ENCODE measurements at regions not wholly inside any gene's neighbourhood (a gene's known extent, or its start where the extent isn't known, plus 50 kb on each side); places are given as distances from the start of the nearest gene placed in this dataset.

DNA sequence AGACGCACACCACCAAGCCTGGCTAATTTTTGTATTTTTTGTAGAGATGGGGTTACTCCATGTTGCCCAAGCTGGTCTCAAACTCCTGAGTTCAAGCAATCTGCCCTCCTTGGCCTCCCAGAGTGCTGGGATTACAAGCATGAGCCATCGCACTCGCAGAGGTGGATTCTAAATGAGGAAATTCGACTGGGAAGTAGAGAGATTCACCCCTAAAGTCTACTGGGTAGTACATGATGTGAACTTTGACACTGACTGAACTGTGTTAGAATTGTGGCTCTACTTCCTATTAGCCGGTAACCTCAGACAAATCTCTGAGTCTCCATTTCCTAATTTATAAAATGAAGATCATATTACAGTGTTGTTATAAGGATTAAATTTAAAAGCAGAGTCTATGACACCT lies 276.0 kb upstream of the NR5A2 start:
- Histone ChIP-seq H3K27me3 (ENCODE audit: control insufficient read depth, insufficient read depth, low read length) (peaks cover 2% of the 10 kb centered on the region), H3K27ac (ENCODE audit: low read depth in 2 of 2, low read length in 2 of 2) (no peak overlapping the region), H3K4me3 (ENCODE audit: low read length in 3 of 3) (no peak overlapping the region), H3K9me3 (ENCODE audit: control insufficient read depth in 2 of 3, insufficient read depth in 1 of 3, low read length in 3 of 3) (peaks cover 0 to 2% (median 0%) of the 10 kb centered on the region in 3 donors), H3K4me1 (ENCODE audit: control insufficient read depth in 2 of 3, insufficient read depth in 2 of 3, low read depth in 1 of 3, low read length in 3 of 3) (no peaks in the 10 kb centered on the region), H3K9ac (ENCODE audit: low read length in 3 of 3) (no peak overlapping the region), H3K36me3 (ENCODE audit: control insufficient read depth in 2 of 3, insufficient read depth in 3 of 3, low read length in 3 of 3) (no peaks in the 10 kb centered on the region)
- TF ChIP-seq, protein P1, sequence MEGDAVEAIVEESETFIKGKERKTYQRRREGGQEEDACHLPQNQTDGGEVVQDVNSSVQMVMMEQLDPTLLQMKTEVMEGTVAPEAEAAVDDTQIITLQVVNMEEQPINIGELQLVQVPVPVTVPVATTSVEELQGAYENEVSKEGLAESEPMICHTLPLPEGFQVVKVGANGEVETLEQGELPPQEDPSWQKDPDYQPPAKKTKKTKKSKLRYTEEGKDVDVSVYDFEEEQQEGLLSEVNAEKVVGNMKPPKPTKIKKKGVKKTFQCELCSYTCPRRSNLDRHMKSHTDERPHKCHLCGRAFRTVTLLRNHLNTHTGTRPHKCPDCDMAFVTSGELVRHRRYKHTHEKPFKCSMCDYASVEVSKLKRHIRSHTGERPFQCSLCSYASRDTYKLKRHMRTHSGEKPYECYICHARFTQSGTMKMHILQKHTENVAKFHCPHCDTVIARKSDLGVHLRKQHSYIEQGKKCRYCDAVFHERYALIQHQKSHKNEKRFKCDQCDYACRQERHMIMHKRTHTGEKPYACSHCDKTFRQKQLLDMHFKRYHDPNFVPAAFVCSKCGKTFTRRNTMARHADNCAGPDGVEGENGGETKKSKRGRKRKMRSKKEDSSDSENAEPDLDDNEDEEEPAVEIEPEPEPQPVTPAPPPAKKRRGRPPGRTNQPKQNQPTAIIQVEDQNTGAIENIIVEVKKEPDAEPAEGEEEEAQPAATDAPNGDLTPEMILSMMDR (IDR thresholded peaks at IDR 0.05; ENCODE audit: borderline replicate concordance, extremely low read depth, insufficient read depth), result no peak
- intact Hi-C loops (cut with DNase I), result no loop called here
- FAIRE-seq (no peak), DNase-seq (no peak)

DNA sequence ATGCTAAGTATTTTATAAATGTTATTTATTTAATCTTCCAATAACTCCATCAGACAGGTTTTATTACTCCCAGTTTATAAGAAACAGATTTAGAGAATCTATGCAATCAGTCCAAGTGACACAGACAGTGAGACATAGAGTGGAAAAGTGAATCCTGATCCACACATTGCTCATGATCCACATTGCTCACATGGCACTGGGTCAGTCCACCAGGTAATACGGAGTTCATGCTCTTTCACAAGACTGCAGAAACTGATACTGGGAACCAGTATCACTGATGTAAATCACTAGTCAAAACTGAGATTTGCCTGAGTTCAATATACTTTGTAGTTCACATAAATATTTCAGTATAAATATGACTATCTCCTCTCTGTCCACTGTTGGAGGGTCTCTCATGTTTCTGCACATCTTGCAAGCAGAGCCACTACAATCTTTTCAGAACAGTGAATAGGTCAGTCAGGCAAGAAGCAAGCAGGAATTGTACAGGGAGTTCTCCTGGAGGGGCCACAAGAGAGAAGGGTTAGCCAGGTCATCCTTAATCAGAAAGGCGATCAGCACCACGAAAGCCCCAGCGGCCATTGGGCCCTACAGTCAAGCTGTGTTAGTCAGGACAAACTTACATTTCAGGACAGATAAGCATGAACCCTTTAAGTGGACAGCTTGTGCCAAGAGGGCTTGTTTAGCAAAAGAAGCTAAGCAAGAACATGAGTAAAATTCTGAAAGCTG lies 275.4 kb upstream of the NR5A2 start:
- intact Hi-C loops (cut with DNase I), result no loop called here
- Histone ChIP-seq H3K4me3 (ENCODE audit: low read length in 3 of 3) (no peak overlapping the region), H3K27me3 (ENCODE audit: control insufficient read depth, insufficient read depth, low read length) (peaks cover 2% of the 10 kb centered on the region), H3K36me3 (ENCODE audit: control insufficient read depth in 2 of 3, insufficient read depth in 3 of 3, low read length in 3 of 3) (no peaks in the 10 kb centered on the region), H3K9me3 (ENCODE audit: control insufficient read depth in 2 of 3, insufficient read depth in 1 of 3, low read length in 3 of 3) (no peaks in the 10 kb centered on the region), H3K4me1 (ENCODE audit: control insufficient read depth in 2 of 3, insufficient read depth in 2 of 3, low read depth in 1 of 3, low read length in 3 of 3) (no peaks in the 10 kb centered on the region), H3K27ac (ENCODE audit: low read depth in 2 of 2, low read length in 2 of 2) (no peak overlapping the region), H3K9ac (ENCODE audit: low read length in 3 of 3) (no peak overlapping the region)
- TF ChIP-seq, protein P1 (IDR thresholded peaks at IDR 0.05; ENCODE audit: borderline replicate concordance, extremely low read depth, insufficient read depth), result no peak
- DNase-seq, result no peak
- no peak for FAIRE-seq

DNA sequence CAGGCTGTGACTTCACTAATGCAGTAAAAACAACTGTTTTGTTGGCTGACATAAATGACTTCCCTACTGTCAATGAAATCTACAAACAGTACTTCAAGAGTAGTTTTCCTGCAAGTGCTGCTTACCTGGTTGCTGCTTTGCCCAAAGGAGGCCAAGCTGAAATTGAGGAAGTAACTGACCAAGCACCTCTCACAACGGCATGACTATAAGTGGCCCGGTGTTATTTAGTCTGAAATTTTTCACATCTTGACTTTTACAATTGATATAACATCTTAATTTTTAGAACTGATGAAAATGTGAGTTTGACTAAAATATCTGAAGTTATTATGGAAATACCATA lies 274.9 kb upstream of the NR5A2 start:
- DNase-seq (no peak), FAIRE-seq (no peak)
- Histone ChIP-seq H3K27ac (ENCODE audit: low read depth in 2 of 2, low read length in 2 of 2) (no peak overlapping the region), H3K27me3 (ENCODE audit: control insufficient read depth, insufficient read depth, low read length) (no peaks in the 10 kb centered on the region), H3K9ac (ENCODE audit: low read length in 3 of 3) (no peak overlapping the region), H3K4me3 (ENCODE audit: low read length in 3 of 3) (no peak overlapping the region), H3K9me3 (ENCODE audit: control insufficient read depth in 2 of 3, insufficient read depth in 1 of 3, low read length in 3 of 3) (no peaks in the 10 kb centered on the region), H3K36me3 (ENCODE audit: control insufficient read depth in 2 of 3, insufficient read depth in 3 of 3, low read length in 3 of 3) (no peaks in the 10 kb centered on the region), H3K4me1 (ENCODE audit: control insufficient read depth in 2 of 3, insufficient read depth in 2 of 3, low read depth in 1 of 3, low read length in 3 of 3) (no peaks in the 10 kb centered on the region)
- intact Hi-C loops (cut with DNase I), result no loop called here
- TF ChIP-seq, protein P1 (IDR thresholded peaks at IDR 0.05; ENCODE audit: borderline replicate concordance, extremely low read depth, insufficient read depth), result no peak

DNA sequence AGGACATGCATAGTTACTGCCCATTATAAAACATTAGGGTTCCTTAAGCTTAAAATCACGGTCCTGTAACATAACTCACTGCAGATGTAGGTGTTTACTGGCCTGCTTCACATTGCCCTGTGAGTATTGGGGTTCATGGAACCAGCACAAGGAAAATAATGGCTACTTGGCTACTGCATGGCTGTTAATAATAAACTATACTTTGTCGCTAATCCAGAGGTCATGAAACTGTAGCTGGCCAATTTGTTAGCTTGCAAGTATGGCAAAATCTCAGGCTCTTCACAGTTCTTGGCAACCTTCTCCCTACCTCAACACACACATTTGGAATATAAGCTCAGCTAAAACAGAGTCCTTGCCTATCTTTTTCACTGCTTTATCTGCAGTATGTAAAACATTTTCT lies 274.0 kb upstream of the NR5A2 start:
- no peaks in the 10 kb centered on the region for H3K9me3 ChIP-seq (ENCODE audit: control insufficient read depth in 2 of 3, insufficient read depth in 1 of 3, low read length in 3 of 3)
- no peak overlapping the region for H3K27ac ChIP-seq (ENCODE audit: low read depth in 2 of 2, low read length in 2 of 2)
- TF ChIP-seq, protein P1 (IDR thresholded peaks at IDR 0.05; ENCODE audit: borderline replicate concordance, extremely low read depth, insufficient read depth), result no peak
- no peaks in the 10 kb centered on the region for H3K27me3 ChIP-seq (ENCODE audit: control insufficient read depth, insufficient read depth, low read length)
- intact Hi-C loops (cut with DNase I), result no loop called here
- no peaks in the 10 kb centered on the region for H3K36me3 ChIP-seq (ENCODE audit: control insufficient read depth in 2 of 3, insufficient read depth in 3 of 3, low read length in 3 of 3)
- no peak for FAIRE-seq
- H3K9ac ChIP-seq (ENCODE audit: low read length in 3 of 3), result no peak overlapping the region
- no peak for DNase-seq
- no peak overlapping the region for H3K4me3 ChIP-seq (ENCODE audit: low read length in 3 of 3)
- no peaks in the 10 kb centered on the region for H3K4me1 ChIP-seq (ENCODE audit: control insufficient read depth in 2 of 3, insufficient read depth in 2 of 3, low read depth in 1 of 3, low read length in 3 of 3)

All from kidney (tissue), 13 donors.